ENCODE measurements at regions not wholly inside any gene's neighbourhood (a gene's known extent, or its start where the extent isn't known, plus 50 kb on each side); places are given as distances from the start of the nearest gene placed in this dataset.

GRCh38 chr3:73719861-73720260 is 95.1 kb upstream of the PDZRN3 start:
- H3K9me1 ChIP-seq (ENCODE audit: control insufficient read depth, extremely low read depth, insufficient read depth, low read length), result no peaks in the 10 kb centered on the region

DNA sequence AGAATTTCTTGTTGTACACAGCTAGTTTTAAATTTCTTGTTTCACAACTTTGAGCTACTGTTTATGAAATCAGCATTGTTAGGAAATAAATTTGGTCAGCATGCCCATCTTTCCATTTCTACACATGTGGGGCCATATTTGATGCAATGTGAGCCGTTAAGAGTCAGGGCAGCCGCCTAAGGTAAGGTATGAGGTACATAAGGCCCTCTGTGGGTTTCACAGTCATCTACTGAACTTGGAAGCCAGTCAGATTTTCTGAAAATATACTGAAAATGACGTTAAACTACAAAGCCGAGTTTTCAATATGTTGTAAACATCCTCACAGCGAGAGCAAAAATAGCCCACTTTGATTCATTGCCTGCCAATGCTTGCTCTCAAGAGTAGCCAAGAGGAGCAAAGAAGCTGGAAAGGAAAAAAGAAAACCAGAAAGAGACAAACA is 94.7 kb upstream of the PDZRN3 start:
- no peaks in the 10 kb centered on the region for H3K4me1 ChIP-seq (ENCODE audit: control insufficient read depth, extremely low read depth, insufficient read depth, low read length)
- H3K9ac ChIP-seq (ENCODE audit: control insufficient read depth, extremely low read depth, insufficient read depth, low read length), result no peak overlapping the region
- no peak overlapping the region for H3K27ac ChIP-seq (ENCODE audit: control insufficient read depth, insufficient read depth, low read length)
- H3K9me3 ChIP-seq (ENCODE audit: control insufficient read depth, low read depth, low read length), result no peaks in the 10 kb centered on the region
- TF ChIP-seq, protein P1, sequence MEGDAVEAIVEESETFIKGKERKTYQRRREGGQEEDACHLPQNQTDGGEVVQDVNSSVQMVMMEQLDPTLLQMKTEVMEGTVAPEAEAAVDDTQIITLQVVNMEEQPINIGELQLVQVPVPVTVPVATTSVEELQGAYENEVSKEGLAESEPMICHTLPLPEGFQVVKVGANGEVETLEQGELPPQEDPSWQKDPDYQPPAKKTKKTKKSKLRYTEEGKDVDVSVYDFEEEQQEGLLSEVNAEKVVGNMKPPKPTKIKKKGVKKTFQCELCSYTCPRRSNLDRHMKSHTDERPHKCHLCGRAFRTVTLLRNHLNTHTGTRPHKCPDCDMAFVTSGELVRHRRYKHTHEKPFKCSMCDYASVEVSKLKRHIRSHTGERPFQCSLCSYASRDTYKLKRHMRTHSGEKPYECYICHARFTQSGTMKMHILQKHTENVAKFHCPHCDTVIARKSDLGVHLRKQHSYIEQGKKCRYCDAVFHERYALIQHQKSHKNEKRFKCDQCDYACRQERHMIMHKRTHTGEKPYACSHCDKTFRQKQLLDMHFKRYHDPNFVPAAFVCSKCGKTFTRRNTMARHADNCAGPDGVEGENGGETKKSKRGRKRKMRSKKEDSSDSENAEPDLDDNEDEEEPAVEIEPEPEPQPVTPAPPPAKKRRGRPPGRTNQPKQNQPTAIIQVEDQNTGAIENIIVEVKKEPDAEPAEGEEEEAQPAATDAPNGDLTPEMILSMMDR (optimal IDR thresholded peaks at IDR 0.05 in 1 of 3, IDR thresholded peaks at IDR 0.05 in 1 of 3, conservative IDR thresholded peaks at IDR 0.05 in 1 of 3; ENCODE audit: extremely low read depth in 1 of 3, insufficient read depth in 2 of 3, low read length in 3 of 3), result no peak
- TF ChIP-seq EZH2 (IDR thresholded peaks at IDR 0.05; ENCODE audit: low read length), result no peak
- H3K36me3 ChIP-seq (ENCODE audit: control insufficient read depth in 2 of 2, extremely low read depth in 1 of 2, insufficient read depth in 2 of 2, low read length in 2 of 2), result no peaks in the 10 kb centered on the region
- H3K9me1 ChIP-seq (ENCODE audit: control insufficient read depth, extremely low read depth, insufficient read depth, low read length), result no peaks in the 10 kb centered on the region
- H3K27me3 ChIP-seq (ENCODE audit: control insufficient read depth, extremely low read depth, insufficient read depth, low read length), result no peaks in the 10 kb centered on the region
- dilution Hi-C loops (cut with MboI; ENCODE audit: extremely low pct_ligation_motif_present, low sequenced_read_pairs), result no loop called here
- H3K4me2 ChIP-seq (ENCODE audit: control insufficient read depth, extremely low read depth, insufficient read depth, low read depth, low read length), result no peak overlapping the region
- H3K79me2 ChIP-seq (ENCODE audit: control insufficient read depth, insufficient read depth, low read length), result no peaks in the 10 kb centered on the region
- no peak for DNase-seq (ENCODE audit: low read depth, low spot score)
- no peak for FAIRE-seq
- no peak overlapping the region for H3K4me3 ChIP-seq (ENCODE audit: control insufficient read depth in 2 of 3, extremely low read depth in 1 of 3, insufficient read depth in 2 of 3, low read depth in 1 of 3, low read length in 3 of 3)
- H4K20me1 ChIP-seq (ENCODE audit: control insufficient read depth, extremely low read depth, insufficient read depth, low read length), result no peaks in the 10 kb centered on the region
- no peak overlapping the region for H2AFZ ChIP-seq (ENCODE audit: control insufficient read depth, low read length)

More at GRCh38 chr3:73719861-73720260, 95.1 kb upstream of the PDZRN3 start:
- H3K79me2 ChIP-seq (ENCODE audit: control insufficient read depth, insufficient read depth, low read length), result no peaks in the 10 kb centered on the region
- no peaks in the 10 kb centered on the region for H3K36me3 ChIP-seq (ENCODE audit: control insufficient read depth in 2 of 2, extremely low read depth in 1 of 2, insufficient read depth in 2 of 2, low read length in 2 of 2)
- no peak for TF ChIP-seq EZH2 (IDR thresholded peaks at IDR 0.05; ENCODE audit: low read length)
- TF ChIP-seq, protein P1 (optimal IDR thresholded peaks at IDR 0.05 in 1 of 3, IDR thresholded peaks at IDR 0.05 in 1 of 3, conservative IDR thresholded peaks at IDR 0.05 in 1 of 3; ENCODE audit: extremely low read depth in 1 of 3, insufficient read depth in 2 of 3, low read length in 3 of 3), result no peak
- H3K27me3 ChIP-seq (ENCODE audit: control insufficient read depth, extremely low read depth, insufficient read depth, low read length), result no peaks in the 10 kb centered on the region
- no peak overlapping the region for H3K4me2 ChIP-seq (ENCODE audit: control insufficient read depth, extremely low read depth, insufficient read depth, low read depth, low read length)
- H2AFZ ChIP-seq (ENCODE audit: control insufficient read depth, low read length), result no peak overlapping the region
- FAIRE-seq (no peak), DNase-seq (ENCODE audit: low read depth, low spot score) (no peak)
- H3K27ac ChIP-seq (ENCODE audit: control insufficient read depth, insufficient read depth, low read length), result no peak overlapping the region
- H3K4me1 ChIP-seq (ENCODE audit: control insufficient read depth, extremely low read depth, insufficient read depth, low read length), result no peaks in the 10 kb centered on the region
- H4K20me1 ChIP-seq (ENCODE audit: control insufficient read depth, extremely low read depth, insufficient read depth, low read length), result no peaks in the 10 kb centered on the region
- no peaks in the 10 kb centered on the region for H3K9me3 ChIP-seq (ENCODE audit: control insufficient read depth, low read depth, low read length)
- no peak overlapping the region for H3K9ac ChIP-seq (ENCODE audit: control insufficient read depth, extremely low read depth, insufficient read depth, low read length)
- dilution Hi-C loops (cut with MboI; ENCODE audit: extremely low pct_ligation_motif_present, low sequenced_read_pairs), result no loop called here
- H3K4me3 ChIP-seq (ENCODE audit: control insufficient read depth in 2 of 3, extremely low read depth in 1 of 3, insufficient read depth in 2 of 3, low read depth in 1 of 3, low read length in 3 of 3), result no peak overlapping the region
